ENCODE measurements at regions not wholly inside any gene's neighbourhood (a gene's known extent, or its start where the extent isn't known, plus 50 kb on each side); places are given as distances from the start of the nearest gene placed in this dataset.

GRCh38 chr16:35564889-35565288 is 2105.5 kb downstream of the TP53TG3F start:
- Histone ChIP-seq H3K36me3 (no peaks in the 10 kb centered on the region), H3K4me3 (ENCODE audit: low read depth, low read length) (no peak overlapping the region), H3K27me3 (ENCODE audit: insufficient read depth, low read depth, severe bottlenecking) (no peaks in the 10 kb centered on the region), H3K27ac (no peak overlapping the region), H3K9me3 (ENCODE audit: severe bottlenecking) (no peaks in the 10 kb centered on the region)
- TF ChIP-seq, protein P1, sequence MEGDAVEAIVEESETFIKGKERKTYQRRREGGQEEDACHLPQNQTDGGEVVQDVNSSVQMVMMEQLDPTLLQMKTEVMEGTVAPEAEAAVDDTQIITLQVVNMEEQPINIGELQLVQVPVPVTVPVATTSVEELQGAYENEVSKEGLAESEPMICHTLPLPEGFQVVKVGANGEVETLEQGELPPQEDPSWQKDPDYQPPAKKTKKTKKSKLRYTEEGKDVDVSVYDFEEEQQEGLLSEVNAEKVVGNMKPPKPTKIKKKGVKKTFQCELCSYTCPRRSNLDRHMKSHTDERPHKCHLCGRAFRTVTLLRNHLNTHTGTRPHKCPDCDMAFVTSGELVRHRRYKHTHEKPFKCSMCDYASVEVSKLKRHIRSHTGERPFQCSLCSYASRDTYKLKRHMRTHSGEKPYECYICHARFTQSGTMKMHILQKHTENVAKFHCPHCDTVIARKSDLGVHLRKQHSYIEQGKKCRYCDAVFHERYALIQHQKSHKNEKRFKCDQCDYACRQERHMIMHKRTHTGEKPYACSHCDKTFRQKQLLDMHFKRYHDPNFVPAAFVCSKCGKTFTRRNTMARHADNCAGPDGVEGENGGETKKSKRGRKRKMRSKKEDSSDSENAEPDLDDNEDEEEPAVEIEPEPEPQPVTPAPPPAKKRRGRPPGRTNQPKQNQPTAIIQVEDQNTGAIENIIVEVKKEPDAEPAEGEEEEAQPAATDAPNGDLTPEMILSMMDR (IDR thresholded peaks at IDR 0.05; ENCODE audit: low read depth, low read length), result no peak
- DNase-seq, result no peak

DNA sequence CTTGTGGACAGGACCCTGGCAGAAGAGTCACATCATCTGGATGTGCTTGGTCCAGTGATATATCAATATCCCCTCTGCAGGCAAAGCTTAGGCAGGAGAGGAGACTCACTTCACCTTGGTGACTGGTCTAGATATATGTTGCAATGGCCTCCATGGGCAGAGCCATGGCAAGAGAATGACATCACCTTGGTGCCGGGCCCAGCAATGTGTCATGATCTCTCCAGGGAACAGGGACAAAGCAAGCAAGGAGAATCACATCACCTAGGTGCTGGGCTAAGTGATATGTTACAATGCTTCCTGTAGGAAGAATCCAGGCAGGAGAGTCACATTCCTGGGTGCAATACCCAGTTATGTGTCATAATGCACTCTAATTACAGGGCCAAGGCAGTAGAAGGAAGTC is 2106.2 kb downstream of the TP53TG3F start:
- no peak overlapping the region for H3K4me3 ChIP-seq (ENCODE audit: low read depth, low read length)
- H3K27ac ChIP-seq, result no peak overlapping the region
- H3K9me3 ChIP-seq (ENCODE audit: severe bottlenecking), result no peaks in the 10 kb centered on the region
- H3K36me3 ChIP-seq, result no peaks in the 10 kb centered on the region
- no peak for DNase-seq
- no peaks in the 10 kb centered on the region for H3K27me3 ChIP-seq (ENCODE audit: insufficient read depth, low read depth, severe bottlenecking)
- TF ChIP-seq, protein P1 (IDR thresholded peaks at IDR 0.05; ENCODE audit: low read depth, low read length), result no peak

- H3K4me3 ChIP-seq (ENCODE audit: low read depth, low read length), result no peak overlapping the region
- no peak overlapping the region for H3K27ac ChIP-seq
Measured at GRCh38 chr16:35569413-35569812, 2110.0 kb downstream of the TP53TG3F start.

DNA sequence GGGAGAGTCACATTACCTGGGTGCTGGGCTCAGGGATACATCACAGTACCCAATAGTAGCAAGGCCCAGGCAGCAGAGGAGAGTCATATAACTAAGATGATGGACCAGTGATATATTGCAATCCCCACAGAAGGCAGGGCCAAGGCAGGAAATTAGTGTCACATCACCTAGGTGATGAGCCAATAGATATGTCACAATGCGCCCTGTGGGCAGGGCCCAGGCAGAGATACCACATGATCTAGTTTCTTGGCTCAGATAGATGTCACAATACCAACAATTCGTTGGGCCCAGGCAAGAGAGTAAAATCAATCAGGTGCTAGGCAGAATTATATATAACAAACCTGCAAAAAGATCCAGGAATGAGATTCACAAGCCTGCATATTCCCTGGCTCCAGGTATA is 2111.5 kb downstream of the TP53TG3F start:
- no peak for DNase-seq
- Histone ChIP-seq H3K9me3 (ENCODE audit: severe bottlenecking) (no peaks in the 10 kb centered on the region), H3K36me3 (no peaks in the 10 kb centered on the region)

More at GRCh38 chr16:35569413-35569812, 2110.0 kb downstream of the TP53TG3F start:
- Histone ChIP-seq H3K9me3 (ENCODE audit: severe bottlenecking) (no peaks in the 10 kb centered on the region), H3K36me3 (no peaks in the 10 kb centered on the region), H3K27me3 (ENCODE audit: insufficient read depth, low read depth, severe bottlenecking) (peaks cover 6% of the 10 kb centered on the region)
- DNase-seq, result no peak
- TF ChIP-seq, protein P1 (IDR thresholded peaks at IDR 0.05; ENCODE audit: low read depth, low read length), result no peak

DNA sequence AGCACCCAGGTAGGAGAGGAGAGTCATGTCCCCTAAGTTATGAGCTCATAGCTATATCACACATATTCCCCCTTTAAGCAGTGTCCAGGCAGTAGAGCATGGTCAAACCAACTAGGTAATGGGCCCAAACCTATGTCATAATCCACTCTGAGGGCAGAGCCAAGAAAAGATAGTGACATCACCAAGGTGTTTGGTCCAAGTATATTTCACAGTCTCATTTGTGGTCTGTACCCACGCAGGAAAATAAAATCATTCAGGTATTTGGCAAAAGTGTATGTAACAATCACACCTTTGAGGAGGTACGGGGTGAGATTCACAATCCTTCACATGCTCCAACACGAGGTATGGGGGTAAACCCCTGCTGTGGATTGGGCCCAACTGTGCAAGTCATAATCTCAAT is 2112.8 kb downstream of the TP53TG3F start:
- TF ChIP-seq, protein P1 (IDR thresholded peaks at IDR 0.05; ENCODE audit: low read depth, low read length), result no peak
- DNase-seq, result no peak
- H3K9me3 ChIP-seq (ENCODE audit: severe bottlenecking), result no peaks in the 10 kb centered on the region

More for the DNA sequence above, 2111.5 kb downstream of the TP53TG3F start:
- TF ChIP-seq, protein P1 (IDR thresholded peaks at IDR 0.05; ENCODE audit: low read depth, low read length), result no peak
- Histone ChIP-seq H3K4me3 (ENCODE audit: low read depth, low read length) (no peak overlapping the region), H3K27ac (no peak overlapping the region), H3K27me3 (ENCODE audit: insufficient read depth, low read depth, severe bottlenecking) (peaks cover 17% of the 10 kb centered on the region)

DNA sequence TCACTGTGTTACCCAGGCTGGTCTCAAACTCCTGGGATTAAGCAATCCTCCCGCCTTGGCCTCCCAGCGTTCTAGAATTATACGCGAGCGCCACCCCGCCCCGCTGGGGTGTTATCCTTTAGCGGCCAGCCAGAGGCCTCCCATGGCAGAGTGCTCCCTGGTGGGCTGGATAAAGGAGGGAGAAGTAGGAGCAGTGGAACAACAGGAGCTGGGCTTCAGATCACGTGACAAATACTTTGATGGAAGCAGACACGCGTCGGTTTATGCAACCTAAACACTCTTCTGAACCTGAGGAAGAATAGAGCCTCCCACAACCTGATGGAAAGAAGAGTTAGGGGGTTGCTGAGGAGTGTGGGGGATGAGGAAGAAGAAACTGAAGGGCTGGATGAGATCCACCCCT is 2114.0 kb downstream of the TP53TG3F start:
- no peaks in the 10 kb centered on the region for H3K36me3 ChIP-seq
- TF ChIP-seq, protein P1 (IDR thresholded peaks at IDR 0.05; ENCODE audit: low read depth, low read length), result no peak
- peaks cover 17% of the 10 kb centered on the region for H3K27me3 ChIP-seq (ENCODE audit: insufficient read depth, low read depth, severe bottlenecking)
- no peak overlapping the region for H3K4me3 ChIP-seq (ENCODE audit: low read depth, low read length)
- H3K27ac ChIP-seq, result no peak overlapping the region
- no peak for DNase-seq
- no peaks in the 10 kb centered on the region for H3K9me3 ChIP-seq (ENCODE audit: severe bottlenecking)

More for the DNA sequence above, 2112.8 kb downstream of the TP53TG3F start:
- peaks cover 17% of the 10 kb centered on the region for H3K27me3 ChIP-seq (ENCODE audit: insufficient read depth, low read depth, severe bottlenecking)
- H3K27ac ChIP-seq, result no peak overlapping the region
- no peak overlapping the region for H3K4me3 ChIP-seq (ENCODE audit: low read depth, low read length)
- H3K36me3 ChIP-seq, result no peaks in the 10 kb centered on the region

Data from WERI-Rb-1 (cell line).